Stimulated activated CD8-positive, alpha-beta memory T cell treated with anti-CD3 and anti-CD28 coated beads, Interleukin-4, amount 100 ng/mL, for 1 hour (primary cell): ENCODE measurements at regions not wholly inside any gene's neighbourhood (a gene's known extent, or its start where the extent isn't known, plus 50 kb on each side); places are given as distances from the start of the nearest gene placed in this dataset.
"Not testable (repeated sequence)": the region's sequence is repeated elsewhere in the genome, so short reads cannot be mapped to it uniquely, and the experiment has no call there.

ENCODE experiments used
- DNase-seq, 2 donors: peaks; one replicate each; pipeline ENCODE4 v3.0.0-alpha.2; 2020; ENCODE audit warnings: low read depth in 2 of 2, low spot score in 1 of 2

DNA sequence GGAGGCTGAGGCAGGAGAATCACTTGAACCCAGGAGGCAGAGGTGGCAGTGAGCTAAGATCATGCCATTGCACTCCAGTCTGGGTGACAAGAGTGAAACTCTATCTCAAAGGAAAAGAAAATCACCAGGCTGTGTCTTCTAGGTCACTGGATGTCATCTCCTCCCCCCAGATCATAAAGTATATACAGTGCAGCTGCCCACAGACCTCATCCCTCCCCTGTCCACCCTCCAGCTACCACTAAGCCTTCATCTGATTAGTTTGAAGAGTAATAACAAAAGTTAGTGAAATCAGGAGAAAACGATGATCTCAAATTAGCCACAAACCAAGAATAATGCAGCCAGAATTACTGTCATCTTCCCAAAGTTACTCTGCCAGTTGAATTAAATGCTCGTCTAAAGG is 117.2 kb downstream of the ZNF22 start:
- DNase-seq: not testable (repeated sequence)

DNA sequence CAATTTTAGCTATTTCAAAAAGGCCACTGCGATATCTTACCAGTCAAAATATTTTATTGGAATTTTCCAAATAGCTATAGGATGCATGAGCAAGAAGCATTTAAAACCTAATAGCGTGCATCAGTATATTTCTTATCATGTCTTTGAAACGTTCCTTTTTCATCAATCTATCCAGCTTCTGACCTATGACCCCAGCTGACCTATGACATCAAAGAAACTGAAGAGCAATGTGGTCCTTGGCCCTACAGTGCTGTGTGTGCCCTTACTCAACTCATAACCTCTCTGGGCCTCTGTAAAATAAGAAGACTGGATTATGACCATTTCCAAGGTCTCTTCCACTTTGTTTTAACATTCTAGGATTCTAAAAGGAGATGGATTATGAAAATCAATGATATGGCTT is 118.2 kb downstream of the ZNF22 start:
- DNase-seq: no peak

DNA sequence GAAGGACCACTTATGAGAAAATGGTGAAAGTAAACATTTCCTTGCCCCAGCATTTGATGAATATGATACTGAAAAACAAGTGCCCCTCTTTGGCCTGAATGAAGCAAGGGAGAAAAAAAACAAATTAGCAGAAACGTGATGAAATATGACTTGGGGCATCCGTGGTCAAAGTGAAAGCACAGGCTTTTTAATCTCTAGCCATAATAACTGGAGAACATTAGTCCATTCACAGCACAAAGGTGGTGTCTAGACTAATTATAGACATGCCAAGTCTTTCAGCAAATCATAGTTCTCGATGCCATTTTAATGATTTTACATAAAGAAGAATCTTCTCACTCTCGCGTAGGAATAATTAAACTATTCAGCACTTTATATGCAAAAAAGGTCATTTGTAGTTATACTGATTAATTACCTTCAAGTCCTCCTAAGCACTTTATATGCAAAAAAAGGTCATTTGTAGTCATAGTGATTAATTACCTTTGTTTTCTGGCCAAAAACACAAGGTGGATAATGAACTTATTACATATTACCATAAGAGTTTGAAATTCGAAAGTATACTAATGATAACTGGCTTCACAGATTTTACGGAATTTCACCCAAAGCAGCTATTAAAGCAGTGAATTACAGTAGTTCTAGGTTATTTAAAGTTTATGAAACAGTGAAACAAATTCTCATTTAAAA is 121.6 kb downstream of the ZNF22 start:
- not testable (repeated sequence) for DNase-seq

DNA sequence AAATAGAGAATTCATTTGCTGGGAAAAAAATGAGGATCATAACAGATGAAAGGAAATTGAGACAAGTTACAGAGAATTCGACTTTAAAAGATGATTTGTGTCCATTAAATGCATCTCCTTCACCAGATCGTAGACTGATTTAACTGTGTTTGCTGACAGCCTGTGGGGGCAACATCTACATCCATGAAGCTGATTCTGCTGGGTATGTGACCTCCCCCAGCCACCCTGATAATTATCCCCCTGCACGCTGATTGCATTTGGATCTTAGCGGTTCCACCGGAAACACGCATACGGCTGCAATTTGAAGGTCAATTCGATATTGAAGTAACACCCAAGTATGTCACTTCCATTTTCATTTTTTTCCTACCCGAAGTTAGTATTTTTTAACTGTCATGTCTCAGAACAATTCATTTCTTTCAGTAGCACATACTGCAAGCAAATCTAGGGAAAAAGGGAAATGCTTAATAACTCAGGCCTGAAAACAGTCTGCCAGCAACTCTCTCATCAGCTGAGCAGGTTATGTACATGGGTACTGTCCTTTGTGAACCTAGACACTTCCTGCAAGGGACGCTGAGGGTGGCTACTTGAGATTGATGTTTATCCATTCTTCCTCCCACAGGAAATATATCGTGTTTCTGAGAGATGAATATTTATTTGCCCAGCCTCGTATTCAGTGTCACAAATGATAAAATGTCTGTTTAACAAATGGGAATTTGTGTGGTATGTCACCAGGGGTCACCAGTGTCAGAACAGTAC is 134.9 kb downstream of the ZNF22 start:
- no peak for DNase-seq

DNA sequence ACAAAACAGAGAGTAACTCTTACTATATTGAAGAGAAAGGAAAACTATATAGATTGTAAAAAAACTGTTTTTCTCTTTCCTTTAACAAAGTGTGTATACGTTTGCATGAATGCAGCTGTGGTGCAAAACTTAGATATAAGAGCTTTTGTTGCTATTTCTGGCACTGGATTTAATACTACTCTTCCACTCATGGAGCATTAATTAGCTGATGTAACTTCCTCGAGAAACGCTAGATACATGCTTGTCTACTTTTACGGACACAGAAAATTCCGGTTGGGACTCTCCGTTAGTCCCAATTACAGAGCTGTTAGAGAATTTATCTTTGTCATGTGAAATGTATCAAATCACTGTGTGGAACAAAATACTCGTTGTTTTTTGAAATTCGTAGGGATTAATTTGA is 135.5 kb downstream of the ZNF22 start:
- no peak for DNase-seq

DNA sequence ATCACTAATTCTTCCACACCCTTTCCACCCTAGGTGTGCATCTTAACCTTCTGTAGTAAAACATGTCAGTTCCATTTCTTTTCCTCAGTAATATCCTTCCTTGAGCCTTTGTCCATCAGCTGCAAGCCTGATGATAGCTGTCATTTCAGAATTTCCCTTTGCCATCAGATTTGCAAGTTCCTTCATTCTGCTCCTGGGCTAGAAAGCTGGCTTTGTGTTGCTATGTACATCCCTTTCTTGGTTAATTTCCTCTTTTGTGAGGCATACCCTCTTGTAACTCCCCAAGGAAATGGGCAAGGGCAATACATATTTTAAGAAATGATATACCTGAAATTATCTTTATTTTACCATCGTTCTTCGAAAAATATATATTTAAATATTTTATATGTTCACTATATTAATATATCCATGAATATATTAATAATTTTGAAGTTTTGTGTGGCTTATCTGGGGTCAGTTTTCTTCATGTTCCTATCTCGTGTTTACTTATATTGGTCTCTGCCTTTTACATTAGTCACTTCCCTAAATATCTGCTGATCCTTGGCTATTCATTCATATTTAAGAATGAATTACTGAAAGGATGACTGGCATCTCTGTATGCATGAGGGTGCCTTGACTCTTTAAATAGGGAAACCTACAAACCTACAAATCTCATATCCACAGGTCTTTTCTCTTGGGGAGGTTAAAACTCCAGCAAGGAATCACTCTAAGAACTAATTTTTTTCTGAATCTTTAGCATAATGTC is 143.8 kb downstream of the ZNF22 start:
- DNase-seq: no peak

DNA sequence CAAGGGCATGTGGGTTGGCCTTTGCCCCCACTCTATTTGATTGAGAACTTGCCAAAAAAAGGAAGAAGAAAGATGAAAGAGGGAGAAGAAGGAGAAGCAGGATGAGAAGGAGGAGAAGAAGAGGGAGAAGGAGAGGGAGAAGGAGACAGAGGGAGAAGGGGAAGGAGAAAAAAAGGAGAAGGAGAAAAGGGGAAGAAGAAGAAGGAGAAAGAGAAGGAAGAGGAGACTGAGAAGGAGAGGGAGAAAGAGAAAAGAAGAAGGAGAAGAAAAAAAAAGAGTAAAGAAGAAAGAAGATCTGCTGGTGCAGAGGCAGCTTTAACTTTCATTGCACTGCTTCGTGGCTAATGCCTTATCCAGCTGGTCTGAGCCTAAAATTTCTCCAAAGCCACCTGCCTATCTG is 144.4 kb downstream of the ZNF22 start:
- DNase-seq: not testable (repeated sequence)

DNA sequence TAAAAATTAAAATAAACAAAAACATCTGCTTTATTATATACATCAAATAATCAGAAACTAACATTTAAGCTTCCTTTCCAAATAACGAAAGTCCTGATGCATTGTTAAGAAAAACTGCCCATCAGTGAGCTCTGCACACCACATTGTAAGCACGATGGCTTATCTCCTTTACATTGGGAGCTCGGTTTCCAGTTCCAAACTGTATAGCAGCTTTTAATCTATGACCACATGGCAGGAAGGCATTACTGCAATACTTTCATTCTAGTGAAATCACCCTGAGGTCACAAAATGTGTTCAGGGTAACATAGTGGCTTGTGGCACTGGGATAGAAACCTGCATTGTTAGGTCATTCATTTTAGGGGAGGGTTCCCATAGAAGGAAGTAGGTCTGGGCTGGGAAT is 146.3 kb downstream of the ZNF22 start:
- DNase-seq: no peak

DNA sequence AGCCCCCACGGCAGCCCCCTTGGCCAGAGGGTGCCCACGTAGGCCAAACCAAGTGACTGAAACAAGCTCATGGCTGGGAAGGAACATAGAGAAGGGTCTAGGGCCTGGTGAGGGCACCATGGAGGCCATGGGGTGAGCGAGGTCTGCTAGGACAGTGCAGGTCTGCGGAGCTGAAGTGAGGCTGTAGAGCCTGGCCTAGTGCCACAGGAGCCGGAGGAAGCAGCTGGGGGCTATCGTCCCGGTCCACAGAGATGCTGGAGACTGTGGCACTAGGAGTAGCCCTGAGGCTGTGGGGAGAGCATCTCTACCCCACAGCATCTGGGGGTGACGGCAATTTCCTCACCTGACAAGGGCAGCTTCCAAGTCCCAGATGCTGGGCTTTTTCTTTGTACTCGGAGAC is 150.3 kb downstream of the ZNF22 start:
- no peak for DNase-seq

DNA sequence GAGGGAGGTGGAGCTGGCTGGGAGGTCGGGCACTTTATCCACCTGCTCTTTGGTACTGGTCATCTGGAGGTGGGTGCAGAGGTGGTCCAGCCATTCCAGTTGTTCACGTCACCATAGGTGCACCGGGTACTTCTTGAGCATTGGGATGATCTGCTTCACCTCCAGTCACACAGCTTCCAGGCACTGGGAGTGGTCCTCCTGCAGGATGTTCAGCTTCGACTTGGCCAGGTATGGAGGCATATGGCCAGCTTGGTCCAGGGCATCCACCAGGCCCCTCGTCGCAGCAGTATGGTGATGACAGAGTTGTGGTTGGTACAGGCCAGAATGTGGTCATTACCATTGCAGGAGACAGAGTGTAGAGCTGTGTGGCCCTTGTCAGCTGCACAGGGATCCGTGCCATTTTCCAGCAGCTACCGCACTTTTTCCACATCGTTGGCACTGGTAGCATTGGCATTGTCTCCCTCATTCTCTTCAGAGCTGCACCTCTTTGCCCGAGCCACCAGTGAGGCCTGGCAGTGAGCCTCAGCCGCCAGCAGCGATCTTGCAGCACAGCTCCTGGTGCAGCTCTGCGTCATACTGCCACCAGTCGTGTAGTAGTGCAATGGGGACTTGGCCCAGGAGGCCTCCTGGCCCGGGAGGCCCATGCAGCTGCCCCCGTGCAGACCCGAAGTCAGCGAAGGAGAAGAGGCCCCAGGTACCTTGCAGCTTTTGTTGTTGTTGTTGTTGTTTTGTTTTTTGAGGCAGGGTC is 150.9 kb downstream of the ZNF22 start:
- no peak for DNase-seq

DNA sequence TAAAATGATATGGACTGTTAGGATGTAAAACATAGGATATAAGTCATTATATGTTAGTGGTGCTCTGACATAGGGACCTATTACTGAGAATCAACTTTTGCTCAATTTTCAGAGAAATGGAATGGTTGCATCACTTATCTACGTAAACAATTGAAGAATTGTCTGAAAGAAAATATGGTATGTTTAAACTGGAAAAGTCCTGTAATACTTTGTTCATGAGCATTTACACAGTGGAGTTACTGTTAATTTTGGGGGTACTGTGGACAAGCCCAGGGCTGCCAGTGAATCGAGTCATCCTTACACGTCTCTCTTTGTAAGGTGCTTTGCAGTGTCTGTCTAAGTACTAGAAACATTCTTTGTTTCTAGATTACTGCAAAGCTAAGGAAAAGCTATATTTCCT is 152.0 kb downstream of the ZNF22 start:
- no peak for DNase-seq

DNA sequence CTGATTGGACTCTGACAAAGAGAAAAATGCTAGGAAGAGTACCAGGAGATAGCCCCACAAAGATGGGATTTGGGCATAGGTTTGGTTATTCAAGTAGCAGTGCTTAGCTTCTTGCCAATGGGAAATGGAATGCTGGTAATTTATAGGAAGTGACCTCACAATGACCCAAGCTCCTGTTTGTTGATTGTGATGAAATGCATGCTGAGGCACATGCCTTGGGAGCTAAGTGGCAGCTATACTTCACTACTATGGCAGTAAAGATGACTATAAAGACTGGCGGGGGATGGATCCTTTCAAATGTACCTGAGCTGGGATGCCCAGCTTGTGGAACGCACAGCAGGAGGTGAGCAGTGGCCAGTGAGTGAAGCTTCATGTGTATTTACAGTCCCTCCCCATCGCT is 153.8 kb downstream of the ZNF22 start:
- DNase-seq: no peak

DNA sequence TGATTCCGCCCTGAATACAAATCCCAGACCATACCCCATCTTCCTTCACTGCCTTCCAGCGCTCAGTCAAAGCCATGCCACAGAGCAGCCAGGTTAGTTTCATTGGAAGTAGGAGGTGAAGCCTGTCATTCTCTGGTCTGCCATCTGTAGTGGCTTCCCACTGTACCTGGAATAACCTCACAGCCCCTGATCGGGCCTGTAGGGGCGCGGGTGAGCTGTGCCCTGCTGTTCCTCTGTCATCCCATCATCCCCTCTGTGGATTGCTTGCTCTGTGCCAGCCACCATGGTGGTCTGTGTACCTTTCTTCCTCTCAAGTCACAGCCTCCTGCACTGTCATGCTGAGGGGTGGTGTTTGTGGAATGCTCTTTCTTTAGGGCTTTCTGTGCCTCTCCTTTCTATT is 155.1 kb downstream of the ZNF22 start:
- no peak for DNase-seq

DNA sequence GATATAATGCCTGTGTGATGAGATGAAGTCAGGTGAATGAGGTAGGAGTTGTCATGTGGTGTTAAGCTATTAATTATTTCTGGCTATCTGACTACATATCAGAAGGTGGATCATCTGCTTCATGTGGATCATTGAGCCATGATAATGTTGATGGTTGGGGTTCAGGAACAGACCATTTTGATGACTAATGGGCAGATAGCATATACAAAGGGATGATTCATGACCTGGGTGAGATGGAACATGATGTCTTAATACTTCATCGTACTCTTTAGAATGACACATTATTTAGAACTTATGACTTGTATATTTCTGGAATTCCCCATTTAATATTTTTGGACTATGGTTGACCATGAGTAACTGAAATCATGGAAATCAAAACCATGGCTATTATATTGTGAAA is 155.1 kb downstream of the OR13A1 start:
- no peak for DNase-seq

DNA sequence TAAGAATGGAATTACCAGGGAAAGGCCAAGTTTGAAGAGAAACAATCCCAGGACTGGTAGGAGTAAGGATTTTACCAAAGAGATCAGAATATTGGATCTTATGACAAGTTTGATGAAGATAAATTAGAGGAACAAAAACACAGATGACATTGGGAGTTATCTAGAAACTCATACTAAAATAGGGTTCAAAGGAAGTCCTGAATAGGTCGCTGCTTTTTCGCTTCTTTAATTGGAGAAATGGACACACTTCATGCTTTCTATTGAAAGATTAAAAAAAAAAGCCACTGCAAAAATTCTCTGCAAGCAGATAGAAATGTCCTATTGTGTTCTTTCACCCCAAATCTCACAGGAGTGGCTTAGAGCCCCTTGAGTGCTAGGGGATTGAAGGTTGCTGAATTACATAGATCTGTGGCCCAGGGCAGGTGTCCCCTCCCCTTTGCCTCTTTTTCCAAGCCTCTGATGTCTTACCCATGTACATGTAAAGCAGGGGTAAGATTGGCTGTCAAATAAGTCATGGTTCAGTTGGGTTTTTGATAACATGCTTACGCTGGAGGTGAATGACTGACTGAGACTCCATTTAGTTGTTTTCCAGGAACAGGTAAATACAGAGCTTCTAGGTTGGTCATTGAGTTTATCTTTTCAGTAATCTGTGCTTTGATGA is 152.0 kb downstream of the OR13A1 start:
- DNase-seq: no peak

DNA sequence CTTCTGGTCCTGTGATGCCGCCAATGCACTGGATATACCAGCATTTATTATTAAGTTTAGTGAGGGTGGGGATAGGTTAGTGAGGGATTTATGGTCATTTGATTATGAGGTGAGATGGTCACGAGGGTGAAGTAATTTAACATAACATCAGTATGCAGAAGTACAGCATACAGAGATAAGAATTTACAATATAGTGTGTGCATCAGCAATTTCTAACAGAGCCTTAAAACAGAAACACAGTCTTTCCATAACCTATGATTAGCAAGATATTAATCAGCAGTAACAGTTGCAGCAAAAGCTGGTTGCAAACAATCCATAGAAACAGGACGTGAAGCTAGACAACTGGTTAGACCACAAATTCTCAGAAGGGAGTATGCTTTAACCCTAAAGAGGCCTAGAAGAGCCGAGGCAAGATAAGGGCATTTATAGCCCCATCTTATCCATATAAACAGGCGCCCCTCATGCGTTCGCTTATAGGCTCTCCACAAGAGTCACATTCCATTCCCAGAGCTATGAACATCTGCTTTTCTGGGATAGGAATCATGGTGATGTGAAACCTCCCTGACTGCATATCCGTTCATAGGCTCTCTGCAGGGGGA is 139.8 kb downstream of the OR13A1 start:
- DNase-seq: not testable (repeated sequence)

DNA sequence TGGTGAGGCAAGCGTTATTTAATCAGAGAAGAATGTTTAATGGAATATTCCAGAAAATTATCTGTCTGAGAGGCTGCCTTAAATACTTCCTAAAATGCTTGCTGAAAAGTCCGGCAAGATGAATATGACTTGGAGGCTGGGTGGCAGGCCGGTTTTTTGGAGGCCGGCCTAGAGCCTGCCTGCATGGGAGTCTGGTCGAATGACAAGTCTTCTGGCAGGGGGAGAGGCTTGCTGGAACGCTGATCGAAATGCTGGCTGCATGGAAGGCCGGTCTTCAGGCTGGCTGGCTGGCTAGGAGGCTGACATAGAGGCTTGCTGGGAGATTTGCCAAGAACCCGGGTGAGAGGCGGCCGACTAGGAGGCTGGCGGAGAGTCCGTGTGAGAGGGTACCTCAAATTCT is 135.7 kb downstream of the OR13A1 start:
- DNase-seq: no peak

DNA sequence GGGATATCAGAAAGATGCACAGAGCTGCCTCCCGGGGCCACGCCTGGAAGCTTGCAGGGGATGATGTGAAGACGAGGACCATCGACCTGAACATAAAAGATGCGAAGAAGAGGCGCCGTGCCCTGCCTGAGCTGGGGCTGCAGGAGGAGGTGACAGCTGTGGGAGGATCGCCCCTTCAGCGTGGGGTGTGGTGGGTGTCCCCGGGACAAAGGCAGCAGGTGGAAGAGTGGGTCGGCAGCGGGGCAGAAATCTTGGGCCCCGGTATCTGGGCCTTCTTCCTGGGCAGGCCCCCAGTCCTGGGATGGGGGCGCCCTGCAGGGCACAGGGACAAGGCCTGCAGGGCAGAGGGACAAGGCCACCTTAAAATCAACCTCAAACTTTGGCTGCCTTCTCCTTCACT is 134.9 kb downstream of the OR13A1 start:
- no peak for DNase-seq

DNA sequence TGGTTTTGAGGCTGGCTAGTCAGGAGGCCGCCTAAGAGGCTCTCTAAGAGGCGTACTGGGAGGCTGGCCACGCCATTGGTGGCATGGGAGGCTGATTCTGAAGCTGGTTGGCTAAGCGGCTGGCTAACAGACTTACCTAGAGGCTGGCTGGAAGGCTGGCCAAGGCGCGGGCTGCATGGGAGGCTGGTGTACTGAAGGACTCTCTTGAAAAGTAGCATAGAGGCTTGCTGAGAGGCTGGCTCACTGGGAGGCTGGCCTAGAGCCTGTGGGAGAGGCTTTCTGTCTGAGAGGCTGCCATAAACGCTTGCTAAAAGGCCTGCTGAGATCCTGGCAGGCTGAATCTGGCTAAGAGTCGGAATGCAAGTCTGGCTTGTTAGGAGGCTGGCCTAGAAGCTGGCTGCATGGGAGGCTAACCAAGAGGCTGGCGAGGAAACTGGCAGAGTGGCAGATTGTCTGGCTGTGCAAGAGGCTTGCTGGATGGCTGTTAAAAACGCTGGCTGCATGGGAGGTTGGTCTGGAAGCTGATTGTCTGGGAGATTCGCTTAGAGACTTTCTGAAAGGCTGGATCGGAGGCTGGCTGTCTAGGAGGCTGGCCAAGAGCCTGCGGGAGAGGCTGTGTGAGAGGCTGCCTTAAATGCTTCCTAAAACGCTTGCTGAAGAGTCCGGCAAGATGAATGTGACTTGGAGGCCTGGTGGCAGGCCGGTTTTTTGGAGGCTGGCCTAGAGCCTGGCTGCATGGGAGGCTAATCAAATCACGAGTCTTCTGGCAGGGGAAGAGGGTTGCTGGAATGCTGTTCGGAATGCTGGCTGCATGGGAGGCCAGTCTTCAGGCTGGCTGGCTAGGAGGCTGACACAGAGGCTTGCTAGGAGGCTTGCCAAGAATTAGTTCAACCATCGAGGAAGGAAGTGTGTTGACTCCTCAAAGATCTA is 134.2 kb downstream of the OR13A1 start:
- no peak for DNase-seq

DNA sequence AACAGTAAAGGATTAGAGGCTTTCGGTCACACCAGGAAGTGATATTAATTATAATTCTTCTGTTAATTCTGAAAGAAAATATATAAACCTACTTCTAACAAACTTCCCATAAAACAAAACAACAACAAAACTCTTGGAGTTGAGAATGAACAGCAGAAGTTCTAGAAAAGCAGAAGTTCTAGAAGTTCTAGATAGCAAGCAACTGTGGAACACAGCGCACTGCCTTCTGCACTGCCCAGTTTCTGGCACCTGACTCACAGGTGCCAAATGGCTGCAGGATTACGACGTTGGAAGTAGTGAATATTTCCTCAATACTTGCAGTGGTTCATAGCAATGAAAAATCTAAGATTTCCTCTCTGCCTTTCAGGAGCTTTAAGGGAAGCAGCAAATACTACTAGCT is 132.2 kb downstream of the OR13A1 start:
- DNase-seq: no peak
